Upper lobe of right lung (tissue), 1 donor: ENCODE measurements at regions not wholly inside any gene's neighbourhood (a gene's known extent, or its start where the extent isn't known, plus 50 kb on each side); places are given as distances from the start of the nearest gene placed in this dataset.

ENCODE experiments used
- ATAC-seq: fragments of 200-7000 bp; cut with Tn5 transposase; one replicate; pipeline ENCODE4 v1.9.1; 2020; ENCODE audit warnings: mild to moderate bottlenecking, moderate library complexity
- DNase-seq: peaks from one replicate; pipeline ENCODE4 v3.0.0-alpha.2; 2020
- H3K27ac ChIP-seq: fragments of 200-600 bp; one replicate; pipeline ENCODE4 v1.8.0; 2022
- H3K27me3 ChIP-seq: fragments of 200-600 bp; one replicate; pipeline ENCODE4 v1.8.0; 2022; ENCODE audit warnings: mild to moderate bottlenecking
- H3K36me3 ChIP-seq: fragments of 200-600 bp; one replicate; pipeline ENCODE4 v1.8.0; 2022
- H3K4me1 ChIP-seq: fragments of 200-600 bp; one replicate; pipeline ENCODE4 v1.8.0; 2022
- H3K4me3 ChIP-seq: fragments of 200-600 bp; one replicate; pipeline ENCODE4 v1.8.0; 2022; ENCODE audit warnings: mild to moderate bottlenecking
- H3K9me3 ChIP-seq: fragments of 200-600 bp; one replicate; pipeline ENCODE4 v1.8.0; 2022
- intact Hi-C: fragments of 100-400 bp; cut with DNase I; formaldehyde crosslinking; loops from one replicate; pipeline ENCODE4 v1.11.0; 2022
- TF ChIP-seq, protein P1 (sequence below): fragments of 200-600 bp; IDR thresholded peaks from one replicate; pipeline ENCODE4 v1.8.0; 2022; ENCODE audit warnings: antibody characterized with exemption
- donor health status: DM: no; HTN: yes; CAD: no; lungs with severe emphysema.

DNA sequence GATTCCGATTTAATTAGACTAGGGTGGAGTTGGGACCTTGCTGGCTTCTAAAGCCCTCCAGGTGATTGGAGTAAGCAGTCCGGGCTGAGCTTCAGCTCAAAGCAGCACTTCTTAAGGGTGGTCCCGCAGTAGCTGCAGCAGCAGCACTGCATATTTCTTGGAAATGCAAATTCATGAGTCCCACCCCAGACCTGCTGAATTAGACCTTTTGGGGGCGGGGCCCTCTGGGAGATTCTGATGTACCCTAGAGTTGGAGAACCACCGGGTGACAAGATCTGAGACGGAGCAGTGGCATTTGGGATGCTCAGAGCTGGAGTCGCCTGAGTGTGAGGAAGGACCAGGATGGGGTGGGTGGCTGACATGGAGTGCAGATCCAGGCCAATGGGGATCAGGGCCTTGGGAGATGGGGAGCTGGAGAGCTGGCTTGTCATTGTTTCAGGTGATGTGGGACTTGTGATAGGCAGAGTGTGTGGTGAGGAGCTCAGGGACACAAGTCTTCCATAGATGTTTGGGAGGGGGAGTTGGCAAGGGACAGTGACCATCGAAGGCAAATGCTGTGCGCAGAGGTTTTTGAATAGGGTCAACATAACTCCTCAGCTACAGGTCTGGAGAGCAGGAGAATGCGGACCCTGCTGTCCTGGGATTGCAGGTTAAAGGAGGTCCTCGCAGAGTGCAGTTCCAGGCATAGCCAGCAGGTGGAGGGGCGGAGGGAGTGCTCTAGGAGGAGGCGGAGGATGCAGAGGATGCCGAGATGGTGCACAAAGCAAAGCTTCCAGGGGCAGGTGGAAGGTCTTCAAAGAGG lies 130.9 kb upstream of the RAB12 start:
- DNase-seq (peak; percentile 81), ATAC-seq (peak; percentile 87)
- Histone ChIP-seq H3K4me1 (no peaks in the 10 kb centered on the region), H3K9me3 (no peaks in the 10 kb centered on the region), H3K4me3 (no peak overlapping the region), H3K27ac (no peak overlapping the region), H3K27me3 (no peaks in the 10 kb centered on the region), H3K36me3 (no peaks in the 10 kb centered on the region)
- TF ChIP-seq, protein P1, sequence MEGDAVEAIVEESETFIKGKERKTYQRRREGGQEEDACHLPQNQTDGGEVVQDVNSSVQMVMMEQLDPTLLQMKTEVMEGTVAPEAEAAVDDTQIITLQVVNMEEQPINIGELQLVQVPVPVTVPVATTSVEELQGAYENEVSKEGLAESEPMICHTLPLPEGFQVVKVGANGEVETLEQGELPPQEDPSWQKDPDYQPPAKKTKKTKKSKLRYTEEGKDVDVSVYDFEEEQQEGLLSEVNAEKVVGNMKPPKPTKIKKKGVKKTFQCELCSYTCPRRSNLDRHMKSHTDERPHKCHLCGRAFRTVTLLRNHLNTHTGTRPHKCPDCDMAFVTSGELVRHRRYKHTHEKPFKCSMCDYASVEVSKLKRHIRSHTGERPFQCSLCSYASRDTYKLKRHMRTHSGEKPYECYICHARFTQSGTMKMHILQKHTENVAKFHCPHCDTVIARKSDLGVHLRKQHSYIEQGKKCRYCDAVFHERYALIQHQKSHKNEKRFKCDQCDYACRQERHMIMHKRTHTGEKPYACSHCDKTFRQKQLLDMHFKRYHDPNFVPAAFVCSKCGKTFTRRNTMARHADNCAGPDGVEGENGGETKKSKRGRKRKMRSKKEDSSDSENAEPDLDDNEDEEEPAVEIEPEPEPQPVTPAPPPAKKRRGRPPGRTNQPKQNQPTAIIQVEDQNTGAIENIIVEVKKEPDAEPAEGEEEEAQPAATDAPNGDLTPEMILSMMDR = peak; percentile 80
- intact Hi-C loops = no loop called here

DNA sequence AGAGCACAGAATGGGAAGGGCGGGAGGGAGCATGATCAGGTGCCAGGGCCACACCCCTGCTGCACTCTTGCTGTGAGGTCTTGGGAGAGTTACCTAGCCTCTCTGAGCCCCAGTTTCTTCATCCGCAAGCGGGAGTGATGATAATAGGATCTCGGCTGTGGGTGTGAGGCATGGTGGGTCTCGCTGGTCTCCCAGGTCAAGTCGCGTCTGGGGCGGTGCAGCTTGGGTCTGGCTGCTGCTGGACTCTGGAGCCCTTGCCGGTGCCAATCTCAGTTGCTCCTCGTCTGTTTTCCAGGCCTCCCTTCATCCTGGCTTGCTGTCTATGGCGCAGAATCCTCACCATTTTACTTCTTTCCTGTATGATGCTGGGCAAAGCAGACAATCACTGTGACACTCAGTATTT lies 130.3 kb upstream of the RAB12 start:
- Histone ChIP-seq H3K9me3 (no peaks in the 10 kb centered on the region), H3K27me3 (no peaks in the 10 kb centered on the region), H3K27ac (no peak overlapping the region), H3K36me3 (no peaks in the 10 kb centered on the region), H3K4me3 (no peak overlapping the region), H3K4me1 (no peaks in the 10 kb centered on the region)
- TF ChIP-seq, protein P1 = no peak
- intact Hi-C loops = no loop called here
- no peak for DNase-seq
- ATAC-seq = no peak

DNA sequence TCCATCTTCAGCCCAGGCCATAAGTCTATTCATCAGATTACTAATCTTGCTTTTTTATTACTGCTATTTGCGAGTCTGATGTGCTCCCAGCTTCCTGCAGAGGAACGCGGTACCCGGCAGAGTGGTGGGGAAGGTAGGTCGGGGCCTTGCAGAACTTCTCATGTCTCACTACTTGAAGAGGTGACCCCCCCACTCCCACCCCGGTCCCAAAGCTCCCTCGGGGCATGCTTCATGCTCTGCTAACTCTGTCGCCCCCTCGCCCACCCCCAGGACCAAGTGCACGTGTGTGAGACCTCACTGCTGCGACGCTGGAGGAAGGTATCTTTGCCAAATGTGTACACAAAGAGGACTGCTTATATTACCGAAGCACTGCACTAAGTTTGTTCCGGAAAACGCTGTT lies 129.4 kb upstream of the RAB12 start:
- ATAC-seq = no peak
- DNase-seq = no peak
- no peak overlapping the region for H3K4me3 ChIP-seq
- H3K9me3 ChIP-seq = no peaks in the 10 kb centered on the region
- H3K4me1 ChIP-seq = no peaks in the 10 kb centered on the region
- intact Hi-C loops = no loop called here
- no peak overlapping the region for H3K27ac ChIP-seq
- H3K27me3 ChIP-seq = no peaks in the 10 kb centered on the region
- TF ChIP-seq, protein P1 = no peak
- no peaks in the 10 kb centered on the region for H3K36me3 ChIP-seq

DNA sequence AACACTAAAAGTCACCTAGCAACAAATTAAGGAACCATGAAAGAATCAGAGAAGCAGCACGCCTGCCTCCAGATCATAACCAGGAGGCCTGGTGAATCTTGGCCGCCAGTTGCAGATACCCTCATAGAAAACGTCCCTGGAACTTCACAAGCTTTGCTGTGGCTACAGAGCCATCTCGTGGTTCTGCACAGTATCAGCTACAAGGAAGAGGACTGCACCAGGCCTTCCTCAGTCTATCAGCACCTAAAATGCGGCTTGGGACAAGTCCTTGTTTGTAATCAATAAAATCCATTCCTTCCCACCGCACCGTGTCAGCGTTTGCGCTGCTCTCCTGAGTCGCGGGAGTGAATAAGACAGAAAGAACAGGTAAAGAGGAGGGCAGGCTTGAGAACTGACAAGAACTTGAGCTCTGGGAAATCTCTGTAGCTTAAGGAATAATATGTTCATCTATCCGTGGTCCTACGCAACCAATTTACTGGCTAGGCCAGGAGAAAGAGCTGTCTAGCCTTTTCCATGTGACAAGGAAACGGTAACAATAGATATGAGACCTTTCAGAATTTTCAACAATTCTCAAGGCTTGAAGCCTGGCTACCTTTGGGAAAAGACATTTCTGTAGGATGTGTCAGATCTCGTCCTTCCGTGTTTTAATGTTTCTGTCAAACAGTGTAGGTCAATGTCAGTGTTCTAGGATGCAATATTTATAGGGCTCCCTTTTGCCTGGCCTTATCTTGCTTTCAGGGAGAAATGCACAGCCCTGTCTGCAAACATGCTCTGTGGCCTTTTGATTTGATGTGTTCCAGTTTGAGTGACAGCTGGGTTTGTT lies 128.5 kb upstream of the RAB12 start:
- H3K27me3 ChIP-seq = no peaks in the 10 kb centered on the region
- intact Hi-C loops = no loop called here
- H3K27ac ChIP-seq = no peak overlapping the region
- TF ChIP-seq, protein P1 = peak; percentile 46
- DNase-seq (no peak), ATAC-seq (peak; percentile 59)
- H3K9me3 ChIP-seq = no peaks in the 10 kb centered on the region
- H3K4me1 ChIP-seq = no peaks in the 10 kb centered on the region
- no peaks in the 10 kb centered on the region for H3K36me3 ChIP-seq
- H3K4me3 ChIP-seq = no peak overlapping the region

DNA sequence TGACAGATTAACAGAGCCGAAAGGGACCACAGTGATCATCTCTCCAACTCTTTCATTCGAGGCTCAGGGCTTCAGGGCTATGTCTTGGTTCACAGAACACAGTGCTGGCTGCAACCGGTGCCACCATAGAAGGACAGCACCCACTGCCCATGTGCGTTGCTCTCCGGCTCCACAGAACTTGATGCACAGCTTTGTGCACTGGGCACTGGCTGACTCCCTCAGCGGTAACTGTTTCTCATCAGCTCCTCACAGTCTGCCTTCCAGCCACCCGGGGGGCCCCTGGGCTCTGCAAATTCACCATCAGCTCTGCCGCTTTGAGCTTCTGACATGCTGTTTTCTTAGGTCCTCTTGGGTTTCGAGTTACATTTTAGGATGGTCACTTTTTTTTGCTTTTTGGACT lies 124.3 kb upstream of the RAB12 start:
- intact Hi-C loops = no loop called here
- no peak overlapping the region for H3K4me3 ChIP-seq
- DNase-seq (no peak), ATAC-seq (peak; percentile 23)
- H3K36me3 ChIP-seq = no peaks in the 10 kb centered on the region
- TF ChIP-seq, protein P1 = no peak
- no peaks in the 10 kb centered on the region for H3K27me3 ChIP-seq
- no peaks in the 10 kb centered on the region for H3K9me3 ChIP-seq
- no peak overlapping the region for H3K27ac ChIP-seq
- no peaks in the 10 kb centered on the region for H3K4me1 ChIP-seq
